BJ (cell line): ENCODE measurements at regions not wholly inside any gene's neighbourhood (a gene's known extent, or its start where the extent isn't known, plus 50 kb on each side); places are given as distances from the start of the nearest gene placed in this dataset.

Experiments
- CTCF ChIA-PET: fragments of 350-600 bp; formaldehyde crosslinking; extraction: SDS; loops from one replicate; lab custom pipeline; 2021; ENCODE audit warnings: antibody characterized with exemption, inconsistent platforms; lab: Yijun Ruan, JAX
- POLR2A ChIA-PET: fragments of 300-600 bp; sonication (Branson Sonifier 250); formaldehyde crosslinking; extraction: SDS; loops from one replicate; lab custom pipeline; 2021; ENCODE audit warnings: antibody characterized with exemption; lab: Charles Lee
- DNase-seq: peaks from one replicate; pipeline ENCODE4 v3.0.0-alpha.2; 2011; ENCODE audit warnings: low read depth
- H3K27me3 ChIP-seq: 2 replicates; pipeline ENCODE4 v1.6.0; 2011; ENCODE audit warnings: low read length; ENCODE audit not compliant: control insufficient read depth, insufficient read depth
- H3K36me3 ChIP-seq: 2 replicates; pipeline ENCODE4 v1.5.1; 2011; ENCODE audit warnings: low read length; ENCODE audit not compliant: control insufficient read depth, insufficient read depth
- H3K4me3 ChIP-seq: 2 replicates; pipeline ENCODE4 v1.5.1; 2011; ENCODE audit warnings: low read depth, mild to moderate bottlenecking, control low read depth, low read length
- CTCF ChIP-seq: IDR thresholded peaks from 2 replicates; pipeline ENCODE4 v1.5.1; 2011; ENCODE audit warnings: low read depth, mild to moderate bottlenecking, control low read depth, inconsistent platforms, low read length, moderate library complexity; ENCODE audit not compliant: insufficient read depth

- POLR2A ChIA-PET, result no interaction called here
- no peaks in the 10 kb centered on the region for H3K27me3 ChIP-seq
- H3K4me3 ChIP-seq, result no peak overlapping the region
- CTCF ChIA-PET, result interaction anchor here (1.0 kb wide), 1 partner anchor 8 kb away, joined by 3 read pairs; no protein-coding TSS in a partner anchor
- DNase-seq, result no peak
- no peak for TF ChIP-seq CTCF
- H3K36me3 ChIP-seq, result no peaks in the 10 kb centered on the region
Measured at GRCh38 chr11:94702481-94702880, 65.7 kb upstream of the AMOTL1 start.

- H3K4me3 ChIP-seq, result no peak overlapping the region
- H3K27me3 ChIP-seq, result no peaks in the 10 kb centered on the region
- ChIA-PET POLR2A (no interaction called here), CTCF (no interaction called here)
- no peak for DNase-seq
- no peak for TF ChIP-seq CTCF
- no peaks in the 10 kb centered on the region for H3K36me3 ChIP-seq
Measured at GRCh38 chr11:94705419-94705818, 62.7 kb upstream of the AMOTL1 start.

- POLR2A ChIA-PET, result interaction anchor here (0.6 kb wide), 1 partner anchor 42 kb away, joined by 4 read pairs; no protein-coding TSS in a partner anchor
- Histone ChIP-seq H3K36me3 (no peaks in the 10 kb centered on the region), H3K4me3 (no peak overlapping the region), H3K27me3 (no peaks in the 10 kb centered on the region)
- no peak for DNase-seq
- CTCF ChIA-PET, result interaction anchor here (0.8 kb wide), 1 partner anchor 12 kb away, joined by 3 read pairs; no protein-coding TSS in a partner anchor
- no peak for TF ChIP-seq CTCF
Measured at GRCh38 chr11:94705891-94706615, 62.1 kb upstream of the AMOTL1 start.

GRCh38 chr11:94708176-94708575 is 60.0 kb upstream of the AMOTL1 start:
- no peak for TF ChIP-seq CTCF
- no peak for DNase-seq
- Histone ChIP-seq H3K27me3 (no peaks in the 10 kb centered on the region), H3K4me3 (no peak overlapping the region), H3K36me3 (no peaks in the 10 kb centered on the region)
- ChIA-PET CTCF (no interaction called here), POLR2A (no interaction called here)

- POLR2A ChIA-PET, result no interaction called here
- Histone ChIP-seq H3K4me3 (no peak overlapping the region), H3K27me3 (no peaks in the 10 kb centered on the region), H3K36me3 (no peaks in the 10 kb centered on the region)
- CTCF ChIA-PET, result no interaction called here
- no peak for TF ChIP-seq CTCF
- DNase-seq, result no peak
Measured at GRCh38 chr11:94708642-94709041, 59.5 kb upstream of the AMOTL1 start.
